ENCODE measurements at regions not wholly inside any gene's neighbourhood (a gene's known extent, or its start where the extent isn't known, plus 50 kb on each side); places are given as distances from the start of the nearest gene placed in this dataset.

DNA sequence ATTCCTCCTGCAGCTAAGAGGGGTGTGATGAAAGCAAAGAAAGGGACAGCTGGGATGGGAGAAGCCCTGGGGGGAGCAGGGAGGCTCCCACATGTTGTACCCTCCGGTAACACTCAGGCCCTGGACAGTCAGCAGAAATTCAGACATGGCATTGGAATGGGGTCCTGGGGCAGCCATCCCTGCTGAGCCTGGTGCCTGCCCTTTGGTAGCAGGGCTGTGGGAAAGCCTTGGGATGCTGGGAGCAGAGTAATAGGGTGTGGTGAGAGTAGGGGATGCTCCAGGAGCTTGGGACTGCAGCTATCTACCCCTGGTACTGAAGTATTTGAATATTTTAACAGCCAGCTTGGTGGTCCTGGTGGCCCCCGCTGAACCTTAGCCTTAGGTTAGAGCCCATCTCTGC lies 56.8 kb downstream of the FAM241B start:
- intact Hi-C loops (cut with DNase I), result no loop called here
- H3K27ac ChIP-seq, result no peak overlapping the region

DNA sequence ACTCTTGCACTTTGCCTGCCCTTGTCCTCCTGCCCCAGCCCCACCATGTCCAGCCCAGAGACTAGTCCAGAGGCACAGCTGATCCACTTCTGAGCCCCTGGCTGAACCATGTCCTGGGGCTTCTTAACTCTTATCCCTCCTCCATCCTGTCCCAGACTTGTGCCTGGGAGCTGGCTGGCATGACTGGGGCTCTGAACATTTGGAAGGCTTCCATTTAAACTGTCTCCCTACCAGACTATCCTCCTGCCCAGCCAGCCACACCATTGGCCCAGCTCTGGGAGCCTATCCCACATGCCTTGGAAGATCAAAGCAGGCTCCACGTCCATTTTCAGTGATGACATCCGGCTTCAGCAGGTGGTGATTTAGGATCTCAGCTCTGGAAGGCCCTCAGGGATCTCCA lies 57.4 kb downstream of the FAM241B start:
- intact Hi-C loops (cut with DNase I), result no loop called here
- no peak for TF ChIP-seq POLR2A (IDR thresholded peaks at IDR 0.05)
- no peak for TF ChIP-seq CTCF (IDR thresholded peaks at IDR 0.05)
- Histone ChIP-seq H3K4me3 (no peak overlapping the region), H3K27ac (no peak overlapping the region), H3K9me3 (replicated peaks in 1 of 3) (no peaks in the 10 kb centered on the region), H3K27me3 (no peaks in the 10 kb centered on the region), H3K36me3 (replicated peaks in 1 of 2) (no peaks in the 10 kb centered on the region), H3K4me1 (replicated peaks in 1 of 2) (no peaks in the 10 kb centered on the region)
- 76 to 100% (median 87%) methylated on average over 2 of the region's 2 CpGs for WGBS, 4 donors
- no peak for DNase-seq

More for the DNA sequence above, 56.8 kb downstream of the FAM241B start:
- H3K4me3 ChIP-seq, result no peak overlapping the region
- H3K36me3 ChIP-seq (replicated peaks in 1 of 2), result no peaks in the 10 kb centered on the region
- H3K9me3 ChIP-seq (replicated peaks in 1 of 3), result no peaks in the 10 kb centered on the region
- WGBS, 4 donors, result 73 to 100% (median 94%) methylated on average over 1 to 2 of the region's 2 CpGs
- no peak for DNase-seq
- no peak for TF ChIP-seq CTCF (IDR thresholded peaks at IDR 0.05)
- no peak for TF ChIP-seq POLR2A (IDR thresholded peaks at IDR 0.05)
- no peaks in the 10 kb centered on the region for H3K27me3 ChIP-seq
- no peaks in the 10 kb centered on the region for H3K4me1 ChIP-seq (replicated peaks in 1 of 2)

- DNase-seq, result no peak
- Histone ChIP-seq H3K4me1 (replicated peaks in 1 of 2) (no peaks in the 10 kb centered on the region), H3K27ac (no peak overlapping the region), H3K36me3 (replicated peaks in 1 of 2) (no peaks in the 10 kb centered on the region), H3K9me3 (replicated peaks in 1 of 3) (no peaks in the 10 kb centered on the region), H3K4me3 (no peak overlapping the region), H3K27me3 (peaks cover 5% of the 10 kb centered on the region)
- no peak for TF ChIP-seq CTCF (IDR thresholded peaks at IDR 0.05)
- no peak for TF ChIP-seq POLR2A (IDR thresholded peaks at IDR 0.05)
- WGBS, 4 donors, result 78 to 91% (median 81%) methylated on average over 5 to 6 of the region's 6 CpGs
- intact Hi-C loops (cut with DNase I), result no loop called here
Observed at GRCh38 chr10:69692267-69692666, 62.2 kb downstream of the FAM241B start.

DNA sequence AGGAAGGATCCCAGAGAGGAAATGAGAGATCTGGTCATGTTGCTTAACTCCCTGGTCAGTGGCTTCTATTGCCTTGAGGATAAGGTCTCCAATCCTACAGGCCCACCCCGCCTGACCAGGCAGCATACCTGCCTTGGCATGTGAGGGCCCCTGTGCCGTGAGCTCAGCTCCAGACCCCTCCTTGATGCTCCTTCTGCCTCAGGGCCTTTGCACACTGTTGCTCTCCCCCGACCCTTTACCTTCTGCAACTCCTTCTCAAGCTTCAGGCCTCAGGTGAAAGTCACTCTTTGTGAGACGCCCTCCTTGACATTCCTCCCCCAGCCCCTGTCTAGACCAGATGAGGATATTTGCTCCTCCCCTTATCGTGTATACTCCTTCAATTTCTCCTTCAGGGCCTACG lies 62.8 kb downstream of the FAM241B start:
- Histone ChIP-seq H3K9me3 (replicated peaks in 1 of 3) (no peaks in the 10 kb centered on the region), H3K4me1 (replicated peaks in 1 of 2) (no peaks in the 10 kb centered on the region), H3K4me3 (no peak overlapping the region), H3K27me3 (peaks cover 5% of the 10 kb centered on the region), H3K27ac (no peak overlapping the region), H3K36me3 (replicated peaks in 1 of 2) (no peaks in the 10 kb centered on the region)
- WGBS, 4 donors, result 85 to 95% (median 91%) methylated on average over 6 of the region's 6 CpGs
- intact Hi-C loops (cut with DNase I), result no loop called here
- TF ChIP-seq POLR2A (IDR thresholded peaks at IDR 0.05), result no peak
- TF ChIP-seq CTCF (IDR thresholded peaks at IDR 0.05), result no peak
- no peak for DNase-seq
